LNCAP (cell line): ENCODE measurements at regions not wholly inside any gene's neighbourhood (a gene's known extent, or its start where the extent isn't known, plus 50 kb on each side); places are given as distances from the start of the nearest gene placed in this dataset.

Source experiments
- TF ChIP-seq, protein P1 (sequence below): fragments of 450-650 bp; IDR thresholded peaks from 2 replicates; pipeline ENCODE4 v1.5.1; 2017; ENCODE audit warnings: mild to moderate bottlenecking

DNA sequence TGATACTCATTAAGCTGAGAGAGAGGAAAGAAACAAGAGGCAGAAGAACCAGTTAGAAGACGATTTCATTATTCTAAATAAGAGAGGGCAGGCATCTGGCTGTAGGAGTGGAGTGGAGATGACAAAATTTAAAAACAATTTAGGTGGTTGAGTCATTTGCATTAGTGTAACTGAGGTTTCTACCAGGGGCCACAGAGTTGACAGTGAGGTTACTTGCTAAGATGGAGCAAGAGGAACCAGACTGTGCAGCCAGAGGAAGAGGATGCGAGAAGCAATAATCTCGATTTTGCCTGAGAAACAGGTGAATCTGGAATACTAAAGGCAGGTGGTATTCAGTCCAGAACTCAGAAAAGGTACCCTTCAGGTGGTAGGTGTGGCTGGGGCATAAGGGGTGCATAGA lies 491.9 kb downstream of the MID1IP1 start:
- TF ChIP-seq, protein P1, sequence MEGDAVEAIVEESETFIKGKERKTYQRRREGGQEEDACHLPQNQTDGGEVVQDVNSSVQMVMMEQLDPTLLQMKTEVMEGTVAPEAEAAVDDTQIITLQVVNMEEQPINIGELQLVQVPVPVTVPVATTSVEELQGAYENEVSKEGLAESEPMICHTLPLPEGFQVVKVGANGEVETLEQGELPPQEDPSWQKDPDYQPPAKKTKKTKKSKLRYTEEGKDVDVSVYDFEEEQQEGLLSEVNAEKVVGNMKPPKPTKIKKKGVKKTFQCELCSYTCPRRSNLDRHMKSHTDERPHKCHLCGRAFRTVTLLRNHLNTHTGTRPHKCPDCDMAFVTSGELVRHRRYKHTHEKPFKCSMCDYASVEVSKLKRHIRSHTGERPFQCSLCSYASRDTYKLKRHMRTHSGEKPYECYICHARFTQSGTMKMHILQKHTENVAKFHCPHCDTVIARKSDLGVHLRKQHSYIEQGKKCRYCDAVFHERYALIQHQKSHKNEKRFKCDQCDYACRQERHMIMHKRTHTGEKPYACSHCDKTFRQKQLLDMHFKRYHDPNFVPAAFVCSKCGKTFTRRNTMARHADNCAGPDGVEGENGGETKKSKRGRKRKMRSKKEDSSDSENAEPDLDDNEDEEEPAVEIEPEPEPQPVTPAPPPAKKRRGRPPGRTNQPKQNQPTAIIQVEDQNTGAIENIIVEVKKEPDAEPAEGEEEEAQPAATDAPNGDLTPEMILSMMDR = no peak

DNA sequence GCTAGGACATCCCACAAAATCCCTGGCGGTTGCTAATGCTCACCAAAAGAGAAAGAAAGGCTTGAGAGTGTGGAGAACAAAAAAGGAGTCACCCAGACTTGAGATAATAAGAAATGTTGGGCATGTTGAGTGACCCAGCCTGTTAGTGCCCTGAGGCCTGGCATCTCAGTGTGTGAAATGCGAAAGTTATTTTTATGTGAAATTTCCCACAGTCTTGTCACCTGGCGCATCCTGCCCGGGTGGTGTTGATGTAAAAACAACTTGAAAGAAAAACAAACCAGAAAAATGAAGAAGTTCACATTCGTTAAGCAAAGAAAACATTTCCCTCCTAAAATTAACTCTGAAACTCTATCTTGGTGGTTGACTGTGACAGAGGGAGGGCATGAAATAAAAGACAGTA lies 495.2 kb downstream of the MID1IP1 start:
- TF ChIP-seq, protein P1 = no peak

DNA sequence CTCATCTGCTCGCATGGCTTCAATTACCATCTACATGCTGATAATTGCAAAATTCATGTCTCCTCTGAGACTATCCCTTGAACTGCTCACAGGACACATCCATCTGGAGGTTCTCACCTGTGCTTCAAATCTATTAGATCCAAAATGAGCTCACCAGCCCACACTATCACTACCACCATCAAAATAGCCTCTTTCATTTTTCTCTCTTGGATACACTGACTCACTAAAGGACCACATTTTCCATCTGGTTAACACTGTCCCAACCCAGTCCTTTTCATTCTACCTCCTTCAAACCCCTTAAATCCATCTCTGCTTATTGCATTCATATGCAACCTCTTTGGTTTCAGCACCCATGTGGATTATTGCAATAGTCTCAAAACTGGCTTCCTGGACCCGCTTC lies 497.6 kb downstream of the MID1IP1 start:
- TF ChIP-seq, protein P1 = no peak

DNA sequence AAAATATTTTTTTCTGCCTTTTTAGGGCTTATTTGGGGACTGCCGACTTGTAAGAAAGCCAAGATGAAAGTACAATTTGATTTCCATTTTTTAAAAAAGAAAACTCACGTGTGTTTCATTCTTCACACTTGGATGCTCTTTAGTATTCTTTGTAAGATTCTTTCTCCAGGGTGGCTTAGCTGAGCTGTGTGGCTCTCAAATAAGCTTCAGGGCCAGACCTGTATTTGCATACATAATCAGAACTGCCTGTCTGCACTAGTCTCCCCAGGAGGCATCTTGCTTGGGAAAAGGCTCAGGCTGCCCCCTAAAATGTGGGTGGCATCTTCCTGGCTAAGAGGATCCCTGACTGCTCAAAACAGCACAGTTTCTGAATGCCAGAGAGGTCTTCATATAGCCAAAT lies 498.4 kb downstream of the MID1IP1 start:
- TF ChIP-seq, protein P1 = no peak

DNA sequence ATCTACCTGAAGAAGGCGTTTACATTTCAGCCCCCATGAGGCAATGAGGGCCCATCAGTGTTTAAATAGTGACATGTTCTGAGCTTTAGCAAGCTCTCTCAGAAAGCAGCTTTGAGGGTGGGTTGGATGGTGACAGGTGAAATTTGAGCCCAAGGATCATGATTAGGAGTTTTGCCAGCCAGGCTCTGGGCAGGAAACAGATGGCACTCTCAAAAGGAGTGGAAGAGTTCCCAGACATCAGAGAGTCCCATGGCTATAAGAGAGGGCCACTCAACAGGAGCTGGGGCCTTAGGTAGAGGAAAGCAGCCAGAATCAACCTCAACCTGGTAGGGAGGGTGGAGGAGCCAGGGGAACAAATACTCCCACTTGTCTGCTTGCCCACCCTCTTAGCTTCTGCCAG lies 499.8 kb downstream of the MID1IP1 start:
- TF ChIP-seq, protein P1 = no peak

DNA sequence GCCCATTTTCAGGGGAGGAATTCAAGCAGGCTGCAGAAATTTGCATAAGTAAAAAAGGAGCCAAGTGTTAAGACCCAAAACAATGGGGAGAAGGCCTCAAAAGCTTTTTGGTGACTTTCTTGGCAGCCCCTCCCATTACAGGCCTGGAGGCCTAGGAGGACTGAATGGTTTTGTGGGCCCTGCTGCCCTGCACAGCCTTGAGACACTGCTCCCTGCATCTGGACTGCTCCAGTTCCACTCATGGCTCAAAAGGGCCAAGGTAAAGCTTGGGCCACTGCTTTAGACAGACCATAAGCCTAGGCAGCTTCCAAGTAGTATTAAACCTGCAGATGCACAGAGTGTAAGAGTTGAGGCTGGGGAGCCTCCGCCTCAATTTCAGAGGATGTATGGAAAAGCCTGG lies 501.6 kb downstream of the MID1IP1 start:
- TF ChIP-seq, protein P1 = no peak

DNA sequence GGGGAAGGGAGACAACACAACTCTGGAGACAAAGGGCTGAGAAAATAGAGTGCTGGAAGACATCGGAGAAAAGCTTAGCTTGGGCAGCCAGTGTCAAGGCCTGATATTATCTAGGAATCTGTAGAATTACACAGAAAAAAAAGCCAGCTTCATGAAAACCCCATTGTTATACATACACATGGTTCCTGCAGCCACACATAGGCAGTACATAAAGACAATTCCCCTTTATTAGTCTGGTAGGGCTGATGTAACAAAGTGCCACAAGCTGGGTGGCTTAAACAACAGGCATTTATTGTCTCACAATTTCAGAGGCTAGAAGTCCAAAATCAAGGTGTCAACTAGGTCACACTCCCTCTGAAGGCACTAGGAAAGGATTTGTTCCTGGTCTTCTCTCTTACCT lies 503.5 kb downstream of the MID1IP1 start:
- TF ChIP-seq, protein P1 = no peak

DNA sequence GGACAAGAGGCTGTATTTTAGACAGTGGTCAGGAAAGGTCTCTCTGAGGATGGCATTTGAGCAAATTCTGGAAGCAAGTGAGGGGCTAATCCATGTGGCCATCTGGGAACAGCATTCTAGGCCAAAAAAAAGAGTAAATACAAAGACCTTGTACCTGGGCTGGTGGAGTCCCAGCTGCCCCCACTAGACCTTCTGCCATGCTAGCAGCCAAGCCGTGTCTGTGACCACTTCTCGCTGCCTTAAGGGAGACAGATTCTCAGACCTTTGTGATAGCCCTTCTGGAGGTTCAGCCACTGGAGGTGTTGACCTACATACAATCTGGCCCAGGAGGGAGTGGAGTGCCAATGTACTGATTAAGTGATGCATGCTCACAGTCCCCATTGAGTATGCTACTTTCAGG lies 506.2 kb downstream of the MID1IP1 start:
- TF ChIP-seq, protein P1 = no peak
